WTC11 (cell line): ENCODE measurements at regions not wholly inside any gene's neighbourhood (a gene's known extent, or its start where the extent isn't known, plus 50 kb on each side); places are given as distances from the start of the nearest gene placed in this dataset.
A peak's percentile ranks its signal among the peaks of the same experiment; 100 is the strongest.

Experiments
- ATAC-seq: fragments of 200-7000 bp; cut with Tn5 transposase; 2 replicates; pipeline ENCODE4 v1.10.0; 2021; ENCODE audit warnings: mild to moderate bottlenecking, moderate library complexity
- CTCF ChIA-PET: fragments of 300-600 bp; sonication (Branson Sonifier 250); formaldehyde crosslinking; loops from one replicate; lab custom pipeline; 2021; ENCODE audit warnings: antibody characterized with exemption; lab: Charles Lee
- POLR2A ChIA-PET: fragments of 350-600 bp; sonication (Branson Sonifier 250); formaldehyde crosslinking; loops from one replicate; lab custom pipeline; 2021; ENCODE audit warnings: antibody characterized with exemption; lab: Charles Lee
- DNase-seq: peaks from one replicate; pipeline ENCODE4 v3.0.0; 2021; ENCODE audit warnings: low spot score
- H3K27ac Mint-ChIP-seq: 2 replicates; pipeline ENCODE4 v1.8.0; 2021; ENCODE audit warnings: mixed read lengths
- H3K27me3 Mint-ChIP-seq: 2 replicates; pipeline ENCODE4 v1.8.0; 2021; ENCODE audit warnings: low read depth, mild to moderate bottlenecking, moderate library complexity, mixed read lengths
- H3K36me3 Mint-ChIP-seq: 2 replicates; pipeline ENCODE4 v1.8.0; 2021; ENCODE audit warnings: mixed read lengths
- H3K4me1 Mint-ChIP-seq: 2 replicates; pipeline ENCODE4 v1.8.0; 2022; ENCODE audit warnings: mixed read lengths
- H3K4me3 Mint-ChIP-seq: 2 replicates; pipeline ENCODE4 v1.8.0; 2021; ENCODE audit warnings: mild to moderate bottlenecking, moderate library complexity, mixed read lengths
- H3K9me3 Mint-ChIP-seq: 2 replicates; pipeline ENCODE4 v1.8.0; 2021; ENCODE audit warnings: mixed read lengths
- FOXK1 ChIP-seq: sonication (generic); formaldehyde crosslinking; IDR thresholded peaks from 2 replicates; pipeline ENCODE4 v1.8.0; 2022; ENCODE audit warnings: mild to moderate bottlenecking, moderate library complexity, missing genetic modification reagents
- JUN ChIP-seq: sonication (generic); formaldehyde crosslinking; IDR thresholded peaks from 2 replicates; pipeline ENCODE4 v1.8.0; 2023; ENCODE audit warnings: mild to moderate bottlenecking, missing genetic modification reagents
- KAT7 ChIP-seq: sonication (generic); formaldehyde crosslinking; IDR thresholded peaks from 2 replicates; pipeline ENCODE4 v1.8.1; 2023; ENCODE audit warnings: missing genetic modification reagents, mild to moderate bottlenecking, borderline replicate concordance
- NR1H2 ChIP-seq: sonication (generic); formaldehyde crosslinking; IDR thresholded peaks from 2 replicates; pipeline ENCODE4 v1.9.0; 2021; ENCODE audit warnings: mild to moderate bottlenecking, moderate library complexity, missing genetic modification reagents
- SOX15 ChIP-seq: fragments of 250-450 bp; sonication (Bioruptor Pico); IDR thresholded peaks from 2 replicates; pipeline ENCODE4 v1.9.0; 2021; ENCODE audit warnings: mild to moderate bottlenecking
- TCF7 ChIP-seq: sonication (generic); formaldehyde crosslinking; IDR thresholded peaks from 2 replicates; pipeline ENCODE4 v1.8.0; 2022; ENCODE audit warnings: mild to moderate bottlenecking, low read depth, missing genetic modification reagents, moderate library complexity
- ZNF138 ChIP-seq: sonication (generic); formaldehyde crosslinking; conservative IDR thresholded peaks from 2 replicates; pipeline ENCODE4 v1.8.1; 2022; ENCODE audit warnings: mild to moderate bottlenecking, moderate library complexity, missing genetic modification reagents
- ZNF396 ChIP-seq: fragments of 250-450 bp; sonication (Bioruptor Pico); IDR thresholded peaks from 2 replicates; pipeline ENCODE4 v1.8.0; 2021; ENCODE audit warnings: mild to moderate bottlenecking, moderate library complexity, borderline replicate concordance
- TF ChIP-seq, protein P1 (sequence below): sonication (generic); formaldehyde crosslinking; IDR thresholded peaks from 2 replicates; pipeline ENCODE4 v1.8.1; 2023; ENCODE audit warnings: mild to moderate bottlenecking, missing genetic modification reagents
- TF ChIP-seq, protein P2 (sequence below): sonication (generic); formaldehyde crosslinking; IDR thresholded peaks from 2 replicates; pipeline ENCODE4 v1.8.0; 2023; ENCODE audit warnings: mild to moderate bottlenecking, missing genetic modification reagents
- TF ChIP-seq, protein P3 (sequence below): sonication (generic); formaldehyde crosslinking; conservative IDR thresholded peaks from 2 replicates; pipeline ENCODE4 v1.8.1; 2023; ENCODE audit warnings: mild to moderate bottlenecking, low read depth, missing genetic modification reagents, moderate library complexity
- TF ChIP-seq, protein P4 (sequence below): sonication (generic); formaldehyde crosslinking; IDR thresholded peaks from 2 replicates; pipeline ENCODE4 v1.8.0; 2023; ENCODE audit warnings: missing genetic modification reagents, mild to moderate bottlenecking, borderline replicate concordance
- TF ChIP-seq, protein P5 (sequence below): sonication (generic); formaldehyde crosslinking; IDR thresholded peaks from 2 replicates; pipeline ENCODE4 v1.8.0; 2022; ENCODE audit warnings: mild to moderate bottlenecking, missing genetic modification reagents

DNA sequence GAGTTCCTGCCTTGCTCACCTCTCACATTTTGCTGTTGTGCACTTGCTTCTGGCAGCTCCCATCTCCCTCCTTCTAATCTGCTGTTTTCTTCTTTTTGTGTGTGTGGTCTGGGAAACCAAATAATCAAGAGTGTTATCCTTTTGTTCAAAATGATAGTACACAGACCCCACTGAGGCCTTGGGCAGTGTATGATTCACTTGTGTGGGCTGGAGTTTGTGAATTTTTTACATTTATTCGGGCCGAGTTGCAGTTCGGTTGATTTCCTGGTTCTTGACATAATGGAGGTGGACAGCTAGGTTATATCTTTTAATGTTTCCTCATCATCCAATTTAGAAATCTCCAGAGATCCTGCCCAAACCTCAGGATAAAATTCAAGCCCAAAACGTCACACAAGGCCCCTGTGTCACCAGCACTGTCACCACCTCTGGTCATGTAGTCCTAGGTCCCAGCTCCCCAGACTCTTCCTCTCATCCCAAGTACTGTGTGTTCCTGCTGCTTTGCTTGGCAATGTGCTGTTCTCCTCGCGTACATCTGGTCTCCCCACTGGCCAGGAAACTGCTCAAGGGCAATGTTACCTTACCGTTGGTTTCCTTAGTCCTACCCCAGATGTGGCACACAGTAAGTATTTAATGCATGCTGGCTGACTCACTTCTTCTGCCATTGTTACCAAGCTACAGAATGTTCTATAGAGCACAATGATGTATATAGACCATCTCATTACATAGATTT, 55.7 kb upstream of the PHACTR2 start:
- H3K4me1 Mint-ChIP-seq: peaks cover 7% of the 10 kb centered on the region
- ATAC-seq (no peak), DNase-seq (no peak)
- TF ChIP-seq, protein P1, sequence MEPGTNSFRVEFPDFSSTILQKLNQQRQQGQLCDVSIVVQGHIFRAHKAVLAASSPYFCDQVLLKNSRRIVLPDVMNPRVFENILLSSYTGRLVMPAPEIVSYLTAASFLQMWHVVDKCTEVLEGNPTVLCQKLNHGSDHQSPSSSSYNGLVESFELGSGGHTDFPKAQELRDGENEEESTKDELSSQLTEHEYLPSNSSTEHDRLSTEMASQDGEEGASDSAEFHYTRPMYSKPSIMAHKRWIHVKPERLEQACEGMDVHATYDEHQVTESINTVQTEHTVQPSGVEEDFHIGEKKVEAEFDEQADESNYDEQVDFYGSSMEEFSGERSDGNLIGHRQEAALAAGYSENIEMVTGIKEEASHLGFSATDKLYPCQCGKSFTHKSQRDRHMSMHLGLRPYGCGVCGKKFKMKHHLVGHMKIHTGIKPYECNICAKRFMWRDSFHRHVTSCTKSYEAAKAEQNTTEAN (CRISPR knock-in tag): no peak
- no peak for TF ChIP-seq ZNF138
- TF ChIP-seq, protein P2, sequence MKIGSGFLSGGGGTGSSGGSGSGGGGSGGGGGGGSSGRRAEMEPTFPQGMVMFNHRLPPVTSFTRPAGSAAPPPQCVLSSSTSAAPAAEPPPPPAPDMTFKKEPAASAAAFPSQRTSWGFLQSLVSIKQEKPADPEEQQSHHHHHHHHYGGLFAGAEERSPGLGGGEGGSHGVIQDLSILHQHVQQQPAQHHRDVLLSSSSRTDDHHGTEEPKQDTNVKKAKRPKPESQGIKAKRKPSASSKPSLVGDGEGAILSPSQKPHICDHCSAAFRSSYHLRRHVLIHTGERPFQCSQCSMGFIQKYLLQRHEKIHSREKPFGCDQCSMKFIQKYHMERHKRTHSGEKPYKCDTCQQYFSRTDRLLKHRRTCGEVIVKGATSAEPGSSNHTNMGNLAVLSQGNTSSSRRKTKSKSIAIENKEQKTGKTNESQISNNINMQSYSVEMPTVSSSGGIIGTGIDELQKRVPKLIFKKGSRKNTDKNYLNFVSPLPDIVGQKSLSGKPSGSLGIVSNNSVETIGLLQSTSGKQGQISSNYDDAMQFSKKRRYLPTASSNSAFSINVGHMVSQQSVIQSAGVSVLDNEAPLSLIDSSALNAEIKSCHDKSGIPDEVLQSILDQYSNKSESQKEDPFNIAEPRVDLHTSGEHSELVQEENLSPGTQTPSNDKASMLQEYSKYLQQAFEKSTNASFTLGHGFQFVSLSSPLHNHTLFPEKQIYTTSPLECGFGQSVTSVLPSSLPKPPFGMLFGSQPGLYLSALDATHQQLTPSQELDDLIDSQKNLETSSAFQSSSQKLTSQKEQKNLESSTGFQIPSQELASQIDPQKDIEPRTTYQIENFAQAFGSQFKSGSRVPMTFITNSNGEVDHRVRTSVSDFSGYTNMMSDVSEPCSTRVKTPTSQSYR (CRISPR knock-in tag): no peak
- TF ChIP-seq, protein P3, sequence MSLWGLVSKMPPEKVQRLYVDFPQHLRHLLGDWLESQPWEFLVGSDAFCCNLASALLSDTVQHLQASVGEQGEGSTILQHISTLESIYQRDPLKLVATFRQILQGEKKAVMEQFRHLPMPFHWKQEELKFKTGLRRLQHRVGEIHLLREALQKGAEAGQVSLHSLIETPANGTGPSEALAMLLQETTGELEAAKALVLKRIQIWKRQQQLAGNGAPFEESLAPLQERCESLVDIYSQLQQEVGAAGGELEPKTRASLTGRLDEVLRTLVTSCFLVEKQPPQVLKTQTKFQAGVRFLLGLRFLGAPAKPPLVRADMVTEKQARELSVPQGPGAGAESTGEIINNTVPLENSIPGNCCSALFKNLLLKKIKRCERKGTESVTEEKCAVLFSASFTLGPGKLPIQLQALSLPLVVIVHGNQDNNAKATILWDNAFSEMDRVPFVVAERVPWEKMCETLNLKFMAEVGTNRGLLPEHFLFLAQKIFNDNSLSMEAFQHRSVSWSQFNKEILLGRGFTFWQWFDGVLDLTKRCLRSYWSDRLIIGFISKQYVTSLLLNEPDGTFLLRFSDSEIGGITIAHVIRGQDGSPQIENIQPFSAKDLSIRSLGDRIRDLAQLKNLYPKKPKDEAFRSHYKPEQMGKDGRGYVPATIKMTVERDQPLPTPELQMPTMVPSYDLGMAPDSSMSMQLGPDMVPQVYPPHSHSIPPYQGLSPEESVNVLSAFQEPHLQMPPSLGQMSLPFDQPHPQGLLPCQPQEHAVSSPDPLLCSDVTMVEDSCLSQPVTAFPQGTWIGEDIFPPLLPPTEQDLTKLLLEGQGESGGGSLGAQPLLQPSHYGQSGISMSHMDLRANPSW: no peak
- no peak for TF ChIP-seq ZNF396 (CRISPR knock-in tag)
- no peak for TF ChIP-seq JUN (CRISPR knock-in tag)
- no peak for TF ChIP-seq FOXK1 (CRISPR knock-in tag)
- TF ChIP-seq, protein P4, sequence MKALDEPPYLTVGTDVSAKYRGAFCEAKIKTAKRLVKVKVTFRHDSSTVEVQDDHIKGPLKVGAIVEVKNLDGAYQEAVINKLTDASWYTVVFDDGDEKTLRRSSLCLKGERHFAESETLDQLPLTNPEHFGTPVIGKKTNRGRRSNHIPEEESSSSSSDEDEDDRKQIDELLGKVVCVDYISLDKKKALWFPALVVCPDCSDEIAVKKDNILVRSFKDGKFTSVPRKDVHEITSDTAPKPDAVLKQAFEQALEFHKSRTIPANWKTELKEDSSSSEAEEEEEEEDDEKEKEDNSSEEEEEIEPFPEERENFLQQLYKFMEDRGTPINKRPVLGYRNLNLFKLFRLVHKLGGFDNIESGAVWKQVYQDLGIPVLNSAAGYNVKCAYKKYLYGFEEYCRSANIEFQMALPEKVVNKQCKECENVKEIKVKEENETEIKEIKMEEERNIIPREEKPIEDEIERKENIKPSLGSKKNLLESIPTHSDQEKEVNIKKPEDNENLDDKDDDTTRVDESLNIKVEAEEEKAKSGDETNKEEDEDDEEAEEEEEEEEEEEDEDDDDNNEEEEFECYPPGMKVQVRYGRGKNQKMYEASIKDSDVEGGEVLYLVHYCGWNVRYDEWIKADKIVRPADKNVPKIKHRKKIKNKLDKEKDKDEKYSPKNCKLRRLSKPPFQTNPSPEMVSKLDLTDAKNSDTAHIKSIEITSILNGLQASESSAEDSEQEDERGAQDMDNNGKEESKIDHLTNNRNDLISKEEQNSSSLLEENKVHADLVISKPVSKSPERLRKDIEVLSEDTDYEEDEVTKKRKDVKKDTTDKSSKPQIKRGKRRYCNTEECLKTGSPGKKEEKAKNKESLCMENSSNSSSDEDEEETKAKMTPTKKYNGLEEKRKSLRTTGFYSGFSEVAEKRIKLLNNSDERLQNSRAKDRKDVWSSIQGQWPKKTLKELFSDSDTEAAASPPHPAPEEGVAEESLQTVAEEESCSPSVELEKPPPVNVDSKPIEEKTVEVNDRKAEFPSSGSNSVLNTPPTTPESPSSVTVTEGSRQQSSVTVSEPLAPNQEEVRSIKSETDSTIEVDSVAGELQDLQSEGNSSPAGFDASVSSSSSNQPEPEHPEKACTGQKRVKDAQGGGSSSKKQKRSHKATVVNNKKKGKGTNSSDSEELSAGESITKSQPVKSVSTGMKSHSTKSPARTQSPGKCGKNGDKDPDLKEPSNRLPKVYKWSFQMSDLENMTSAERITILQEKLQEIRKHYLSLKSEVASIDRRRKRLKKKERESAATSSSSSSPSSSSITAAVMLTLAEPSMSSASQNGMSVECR (CRISPR knock-in tag): no peak
- TF ChIP-seq, protein P5, sequence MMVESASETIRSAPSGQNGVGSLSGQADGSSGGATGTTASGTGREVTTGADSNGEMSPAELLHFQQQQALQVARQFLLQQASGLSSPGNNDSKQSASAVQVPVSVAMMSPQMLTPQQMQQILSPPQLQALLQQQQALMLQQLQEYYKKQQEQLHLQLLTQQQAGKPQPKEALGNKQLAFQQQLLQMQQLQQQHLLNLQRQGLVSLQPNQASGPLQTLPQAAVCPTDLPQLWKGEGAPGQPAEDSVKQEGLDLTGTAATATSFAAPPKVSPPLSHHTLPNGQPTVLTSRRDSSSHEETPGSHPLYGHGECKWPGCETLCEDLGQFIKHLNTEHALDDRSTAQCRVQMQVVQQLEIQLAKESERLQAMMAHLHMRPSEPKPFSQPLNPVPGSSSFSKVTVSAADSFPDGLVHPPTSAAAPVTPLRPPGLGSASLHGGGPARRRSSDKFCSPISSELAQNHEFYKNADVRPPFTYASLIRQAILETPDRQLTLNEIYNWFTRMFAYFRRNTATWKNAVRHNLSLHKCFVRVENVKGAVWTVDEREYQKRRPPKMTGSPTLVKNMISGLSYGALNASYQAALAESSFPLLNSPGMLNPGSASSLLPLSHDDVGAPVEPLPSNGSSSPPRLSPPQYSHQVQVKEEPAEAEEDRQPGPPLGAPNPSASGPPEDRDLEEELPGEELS (CRISPR knock-in tag): no peak
- TF ChIP-seq KAT7 (CRISPR knock-in tag): no peak
- no peak for TF ChIP-seq TCF7
- no peak for TF ChIP-seq SOX15
- no peak for TF ChIP-seq NR1H2
- H3K27me3 Mint-ChIP-seq: no peaks in the 10 kb centered on the region
- H3K4me3 Mint-ChIP-seq: no peak overlapping the region
- ChIA-PET CTCF (no interaction called here), POLR2A (no interaction called here)
- H3K9me3 Mint-ChIP-seq: no peaks in the 10 kb centered on the region
- H3K27ac Mint-ChIP-seq: peak overlapping the region; percentile 34; the same call in 1 of the 2 replicates
- H3K36me3 Mint-ChIP-seq: no peaks in the 10 kb centered on the region
